Fibroblast of skin of back (primary cell): ENCODE measurements at regions not wholly inside any gene's neighbourhood (a gene's known extent, or its start where the extent isn't known, plus 50 kb on each side); places are given as distances from the start of the nearest gene placed in this dataset.
"Not testable (repeated sequence)": the region's sequence is repeated elsewhere in the genome, so short reads cannot be mapped to it uniquely, and the experiment has no call there.

Experiments used
- DNase-seq: peaks from one replicate; pipeline ENCODE4 v3.0.0-alpha.2; 2013

GRCh38 chr15:96583671-96584070, 253.2 kb downstream of the NR2F2 start:
- DNase-seq: no peak

DNA sequence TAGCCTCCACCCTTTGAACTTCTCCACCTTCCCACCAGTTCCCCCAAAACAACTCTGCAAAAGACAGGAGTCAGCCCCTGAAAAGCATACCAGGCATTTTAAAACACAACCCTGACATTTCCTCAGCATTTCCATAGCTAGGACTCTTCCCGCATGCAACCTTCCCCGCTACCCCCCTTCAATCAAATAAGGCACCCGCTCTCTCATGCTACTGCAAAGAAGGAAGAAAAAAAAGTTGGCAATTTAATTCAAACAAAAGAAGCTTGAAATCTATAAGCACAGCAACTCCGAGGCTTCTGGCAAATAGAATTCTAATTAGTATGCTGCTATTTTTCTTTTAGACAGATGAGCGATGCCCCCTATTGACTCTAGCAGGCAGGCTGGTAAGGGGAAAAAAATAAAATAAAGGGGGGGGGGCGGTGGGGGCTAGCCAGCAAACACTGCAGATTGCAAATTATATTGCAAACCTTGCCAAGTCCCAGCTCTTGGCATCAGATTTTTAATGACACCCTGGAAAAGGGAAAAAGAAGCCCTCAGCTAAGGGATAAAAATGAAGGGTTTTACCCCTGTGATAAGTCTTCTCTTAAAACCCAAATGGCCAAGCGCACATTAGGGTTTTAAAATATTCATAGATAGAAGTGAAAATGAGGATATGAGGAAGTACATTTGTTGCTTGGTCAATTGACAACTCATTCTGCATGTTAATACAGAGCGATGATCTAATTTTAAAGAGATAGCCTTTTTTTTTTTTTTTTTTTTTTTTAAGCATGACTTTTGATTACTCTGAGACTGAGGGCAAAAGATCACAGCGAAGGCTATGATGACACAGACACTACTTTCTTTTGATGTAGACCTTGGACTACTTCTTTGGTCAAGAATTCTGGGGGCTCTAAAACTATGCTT, 255.2 kb downstream of the NR2F2 start:
- DNase-seq: no peak

DNA sequence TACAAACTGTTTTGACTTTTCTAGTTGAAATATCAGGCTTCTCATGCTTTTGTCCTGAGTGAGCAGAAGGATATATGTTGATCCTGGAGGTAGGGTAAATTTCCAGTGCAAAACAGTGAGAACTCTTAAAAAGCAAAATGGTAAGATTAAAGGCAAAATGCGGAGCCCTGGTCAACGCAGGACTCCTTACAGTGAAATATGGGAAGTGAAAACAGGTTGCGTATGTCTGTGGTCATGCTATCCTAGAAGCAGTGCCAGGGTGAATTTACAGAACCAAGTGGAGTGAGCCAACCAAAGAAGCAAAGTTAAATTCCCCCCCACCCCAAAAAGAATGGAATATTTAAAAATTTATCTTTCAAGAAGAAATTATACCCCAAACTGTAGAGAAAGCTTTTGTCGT, 256.4 kb downstream of the NR2F2 start:
- DNase-seq: no peak

DNA sequence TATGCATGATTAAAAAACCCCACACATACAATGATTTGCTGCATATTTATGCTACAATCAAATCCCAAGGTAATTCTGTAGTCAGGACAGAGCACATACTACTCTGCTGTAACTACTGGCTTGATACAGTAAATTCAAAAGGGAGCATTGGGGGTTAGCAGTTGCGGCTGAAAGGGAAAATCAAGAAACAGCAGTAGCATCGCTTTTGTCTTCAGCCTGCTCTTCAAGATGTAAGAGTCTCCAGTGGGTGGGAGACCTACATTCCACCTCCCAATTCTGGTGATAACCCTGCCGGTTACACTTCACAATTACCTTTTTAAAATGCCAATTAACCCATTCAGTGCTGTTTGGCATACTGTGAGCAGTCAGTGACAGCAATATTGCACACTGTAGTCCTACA, 259.4 kb downstream of the NR2F2 start:
- no peak for DNase-seq

- no peak for DNase-seq
These were observed 263.2 kb downstream of the NR2F2 start for GRCh38 chr15:96593735-96594134.

DNA sequence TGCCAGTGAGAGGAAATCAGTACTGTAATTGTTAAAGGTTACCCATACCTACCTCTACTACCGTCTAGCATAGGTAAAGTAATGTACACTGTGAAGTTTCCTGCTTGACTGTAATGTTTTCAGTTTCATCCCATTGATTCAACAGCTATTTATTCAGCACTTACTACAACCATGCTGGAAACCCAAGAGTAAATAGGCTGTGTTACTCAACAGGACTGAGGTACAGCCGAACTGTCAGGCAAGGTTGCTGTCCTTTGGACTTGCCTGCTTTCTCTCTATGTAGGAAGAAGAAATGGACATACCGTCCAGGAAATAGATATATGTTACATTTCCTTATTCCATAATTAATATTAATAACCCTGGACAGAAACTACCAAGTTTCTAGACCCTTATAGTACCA, 265.5 kb downstream of the NR2F2 start:
- no peak for DNase-seq

- no peak for DNase-seq
These were observed 268.0 kb downstream of the NR2F2 start for GRCh38 chr15:96598514-96598913.

- no peak for DNase-seq
These were observed 268.8 kb downstream of the NR2F2 start for GRCh38 chr15:96599268-96599667.

DNA sequence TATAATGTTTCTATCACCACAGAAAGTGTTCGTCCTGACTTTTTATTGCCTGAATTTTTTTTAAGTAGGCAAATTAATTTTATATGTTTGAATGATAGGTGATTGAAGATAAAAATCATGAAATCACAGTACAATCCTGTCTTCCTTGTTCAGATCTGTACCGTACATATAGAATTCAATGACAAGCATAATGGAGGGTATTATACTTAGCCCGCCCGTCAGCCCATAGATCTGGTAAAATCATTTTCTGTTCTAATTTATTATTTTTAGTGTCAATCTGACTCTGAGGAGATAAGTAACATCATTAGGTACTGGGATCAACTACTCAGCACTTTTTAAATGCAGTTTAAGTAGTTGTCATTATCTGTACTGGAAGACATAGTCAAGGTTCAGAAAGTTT, 269.9 kb downstream of the NR2F2 start:
- DNase-seq: no peak

DNA sequence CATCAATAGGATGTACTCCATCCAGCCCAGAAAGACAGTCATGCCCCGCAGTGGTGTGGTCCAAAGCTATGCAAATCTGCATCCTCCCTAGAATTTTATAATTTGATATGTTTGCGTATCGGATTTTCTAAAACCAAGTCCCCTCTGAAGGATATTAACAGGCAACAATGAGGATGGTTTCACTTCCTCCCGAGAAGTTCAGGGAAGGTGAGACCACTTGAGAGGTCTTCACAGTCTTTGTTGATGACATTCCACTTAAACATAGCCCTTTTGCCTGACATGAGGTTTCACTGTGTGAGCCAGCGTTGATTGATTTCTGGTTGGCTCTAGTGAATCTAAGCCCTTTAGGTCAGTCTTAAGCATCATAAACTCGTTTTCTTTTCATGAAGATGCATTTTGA, 276.1 kb downstream of the NR2F2 start:
- DNase-seq: no peak

- no peak for DNase-seq
These were observed 280.3 kb downstream of the NR2F2 start for GRCh38 chr15:96610757-96611156.

- no peak for DNase-seq
These were observed 282.4 kb downstream of the NR2F2 start for GRCh38 chr15:96612917-96613316.

DNA sequence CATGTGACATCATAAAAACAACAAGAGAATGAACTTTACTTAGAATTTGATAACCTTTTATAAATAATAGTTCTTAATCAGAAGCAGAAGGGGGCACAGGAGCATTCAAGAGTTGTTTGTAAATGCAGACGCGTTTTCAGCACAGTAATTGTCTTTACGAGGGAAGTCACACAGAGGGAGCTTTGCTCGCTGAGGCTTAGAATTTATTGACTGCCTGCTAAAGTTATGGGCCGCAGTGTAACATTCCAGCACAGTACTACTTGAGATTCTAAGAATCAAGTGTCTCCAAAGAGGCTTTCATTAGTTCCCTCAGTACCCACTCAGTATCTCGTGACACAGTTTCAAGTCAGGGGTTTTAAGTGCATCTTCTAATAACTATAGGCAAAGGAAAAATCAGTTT, 288.7 kb downstream of the NR2F2 start:
- no peak for DNase-seq

- no peak for DNase-seq
These were observed 292.2 kb downstream of the NR2F2 start for GRCh38 chr15:96622714-96623113.

GRCh38 chr15:96625256-96625655, 294.8 kb downstream of the NR2F2 start:
- no peak for DNase-seq

- no peak for DNase-seq
These were observed 296.6 kb downstream of the NR2F2 start for GRCh38 chr15:96627031-96627568.

- DNase-seq: no peak
These were observed 299.0 kb downstream of the NR2F2 start for GRCh38 chr15:96629511-96629910.

DNA sequence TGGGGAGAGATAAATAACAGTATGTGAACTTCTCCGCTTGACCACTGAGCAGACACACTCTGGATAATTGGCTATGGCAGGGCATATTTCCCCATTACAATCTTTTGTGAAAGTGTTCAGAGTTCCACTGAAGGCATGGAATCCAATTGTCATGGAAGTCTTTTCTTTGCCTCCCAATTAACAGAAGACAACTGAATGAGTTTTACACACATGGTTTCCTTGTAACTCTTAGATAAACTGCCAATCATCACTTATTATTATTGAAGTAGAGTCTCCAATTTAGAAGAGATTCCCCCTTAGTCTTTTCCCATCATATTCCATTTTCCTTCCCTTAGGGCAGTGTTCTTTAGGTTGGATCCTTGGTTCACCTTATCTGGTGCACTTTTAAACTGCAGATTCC, 308.3 kb downstream of the NR2F2 start:
- no peak for DNase-seq

GRCh38 chr15:96645796-96646195, 315.3 kb downstream of the NR2F2 start:
- DNase-seq: no peak

DNA sequence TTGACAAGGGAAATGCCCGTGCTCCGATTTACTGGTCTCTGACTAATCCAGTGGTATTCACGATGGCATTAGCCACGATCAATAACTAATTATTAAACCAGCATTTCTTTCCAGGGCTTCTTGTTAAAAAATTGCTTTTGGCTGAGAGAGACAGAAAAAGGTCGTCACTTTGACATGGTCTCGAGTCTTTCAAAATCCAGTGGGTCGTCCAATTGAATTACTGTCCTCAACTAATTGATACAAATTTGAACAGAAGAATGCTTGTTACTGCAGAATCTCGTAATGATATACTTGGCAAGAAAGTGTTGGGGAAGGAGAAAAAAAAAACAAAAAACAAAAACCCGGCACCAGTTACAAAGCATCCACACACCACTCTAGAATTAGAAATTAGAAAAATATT, 318.4 kb downstream of the NR2F2 start:
- no peak for DNase-seq

DNA sequence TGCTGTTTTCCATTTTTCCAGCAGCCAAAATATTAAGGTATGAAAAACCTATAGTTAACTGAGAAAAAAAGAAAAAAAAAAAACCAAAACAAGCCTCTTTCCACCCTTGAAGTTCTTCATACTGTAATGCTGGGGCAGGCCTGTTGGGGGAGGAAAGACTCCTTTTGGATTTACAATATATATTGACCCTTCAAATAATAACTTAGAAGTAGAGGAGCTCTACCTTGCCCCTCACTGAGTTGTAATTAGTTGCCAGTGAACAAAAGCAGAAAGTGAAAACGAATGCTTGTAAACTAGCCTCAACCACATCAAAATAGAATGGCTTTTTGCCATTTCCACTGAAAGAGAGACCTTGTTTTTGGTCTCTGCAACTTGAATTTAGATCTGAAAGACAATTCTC, 326.6 kb downstream of the NR2F2 start:
- no peak for DNase-seq

DNA sequence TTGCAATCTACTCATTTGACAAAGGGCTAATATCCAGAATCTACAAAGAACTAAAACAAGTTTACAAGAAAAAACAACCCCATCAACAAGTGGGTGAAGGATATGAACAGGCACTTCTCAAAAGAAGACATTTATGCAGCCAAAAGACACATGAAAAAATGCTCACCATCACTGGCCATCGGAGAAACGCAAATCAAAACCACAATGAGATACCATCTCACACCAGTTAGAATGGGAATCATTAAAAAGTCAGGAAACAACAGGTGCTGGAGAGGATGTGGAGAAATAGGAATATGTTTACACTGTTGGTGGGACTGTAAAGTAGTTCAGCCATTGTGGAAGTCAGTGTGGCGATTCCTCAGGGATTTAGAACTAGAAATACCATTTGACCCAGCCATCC, 336.5 kb downstream of the NR2F2 start:
- DNase-seq: not testable (repeated sequence)

DNA sequence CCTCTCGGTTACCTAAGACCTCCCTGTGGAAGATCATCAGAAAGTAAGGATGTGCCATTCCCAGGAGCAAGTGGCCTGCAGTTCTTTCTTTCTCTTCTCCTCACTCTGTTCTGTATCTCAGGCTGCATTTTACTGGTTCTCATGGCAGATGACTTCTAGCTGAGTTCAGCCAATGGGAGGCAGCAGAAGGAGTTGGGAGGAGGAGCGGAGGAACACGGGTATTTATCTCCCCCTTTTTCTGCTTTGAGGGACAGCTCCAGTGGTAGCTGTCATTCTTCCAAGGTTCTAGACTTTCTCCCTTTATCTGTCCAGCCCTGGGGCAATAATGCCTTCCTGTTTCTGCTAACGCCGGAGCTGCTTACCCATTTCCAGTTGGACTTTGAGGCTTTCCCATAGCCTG, 339.9 kb downstream of the NR2F2 start:
- DNase-seq: no peak

GRCh38 chr15:96672629-96673028, 342.1 kb downstream of the NR2F2 start:
- DNase-seq: no peak

- DNase-seq: no peak
These were observed 347.9 kb downstream of the NR2F2 start for GRCh38 chr15:96678386-96678785.
